ENCODE measurements at regions not wholly inside any gene's neighbourhood (a gene's known extent, or its start where the extent isn't known, plus 50 kb on each side); places are given as distances from the start of the nearest gene placed in this dataset.
"Not testable (repeated sequence)": the region's sequence is repeated elsewhere in the genome, so short reads cannot be mapped to it uniquely, and the experiment has no call there.

DNA sequence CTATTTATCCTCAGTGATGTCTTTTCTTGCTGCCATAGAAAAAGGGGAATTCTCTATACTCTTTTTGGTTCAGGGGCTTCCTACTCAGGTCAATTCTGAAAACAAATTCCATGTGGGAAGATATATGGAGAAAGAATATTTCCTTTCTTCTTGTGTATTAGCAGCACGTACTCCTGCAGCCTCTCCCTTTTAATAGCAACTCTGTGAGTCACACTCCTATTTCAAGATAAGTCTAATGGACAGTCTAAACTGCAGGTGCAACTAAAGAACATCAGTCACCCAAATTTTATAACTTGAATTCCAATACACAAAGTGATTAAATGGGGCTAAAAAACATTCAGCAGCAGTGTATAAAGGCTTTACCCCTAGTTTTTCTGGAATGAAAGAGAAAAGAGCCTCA is 942.2 kb downstream of the CNTNAP5 start:
- DNase-seq (ENCODE audit: low read depth in 3 of 3, low spot score in 1 of 3), result no peak

DNA sequence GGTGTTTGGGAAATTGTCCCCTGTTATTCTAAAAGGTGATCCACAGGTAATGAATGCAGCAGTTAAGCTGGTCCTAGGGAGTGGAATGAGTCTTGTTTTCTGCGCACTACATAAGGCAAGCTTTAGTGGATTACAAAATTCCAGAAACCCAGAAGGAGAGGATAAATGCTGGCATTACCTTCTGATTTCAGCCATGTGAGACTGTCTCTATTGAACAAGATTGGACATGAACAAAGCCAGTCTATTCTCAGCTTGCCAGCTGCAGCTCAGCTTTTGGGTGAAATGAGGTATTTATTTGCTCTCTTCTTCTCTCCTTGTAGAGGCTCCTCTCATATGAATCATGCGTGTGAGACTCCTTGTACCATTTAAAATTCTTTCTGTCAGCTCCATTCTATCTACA is 944.9 kb downstream of the CNTNAP5 start:
- no peak for DNase-seq (ENCODE audit: low read depth in 3 of 3, low spot score in 1 of 3)

- no peak for DNase-seq (ENCODE audit: low read depth in 3 of 3, low spot score in 1 of 3)
These were observed 948.3 kb downstream of the CNTNAP5 start for GRCh38 chr2:124973396-124973795.

DNA sequence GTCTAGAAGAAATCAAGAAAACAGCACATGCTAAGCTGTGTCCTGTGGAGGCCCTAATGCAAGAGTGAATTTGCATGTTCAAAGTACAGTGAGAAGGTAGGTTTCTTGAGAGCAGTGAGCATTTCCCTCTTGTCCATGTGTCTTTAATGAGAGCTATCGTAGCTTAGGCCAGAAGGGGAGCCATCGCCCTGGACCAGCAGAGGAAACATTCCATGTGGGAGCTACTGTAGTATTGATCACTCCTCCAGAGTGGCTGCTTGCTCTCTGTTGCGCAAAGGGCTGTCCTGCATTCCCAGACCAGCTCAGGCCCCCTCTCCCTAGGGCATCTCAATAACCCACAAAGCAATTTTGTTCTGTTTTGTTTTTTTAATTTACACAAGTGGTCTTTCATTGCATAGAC is 950.1 kb downstream of the CNTNAP5 start:
- DNase-seq (ENCODE audit: low read depth in 3 of 3, low spot score in 1 of 3), result no peak

DNA sequence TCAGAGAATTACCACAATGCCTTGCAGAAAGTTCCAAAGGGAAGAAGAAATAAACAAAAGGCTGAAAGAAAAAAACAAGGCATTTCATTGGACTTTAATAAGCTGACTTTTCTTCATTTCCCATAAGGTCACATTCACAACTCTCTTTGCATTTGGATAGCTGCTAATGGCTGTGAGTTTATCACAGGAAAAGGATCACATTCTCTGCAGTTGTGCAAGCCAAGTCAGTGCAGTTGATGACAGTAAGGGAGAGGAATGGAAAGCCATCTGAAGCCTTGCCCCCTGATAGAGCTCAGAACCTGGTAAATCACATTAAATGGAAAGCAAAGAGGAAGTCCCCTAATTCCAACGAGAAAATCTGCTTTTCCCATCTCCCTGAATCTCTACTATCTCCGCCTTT is 950.6 kb downstream of the CNTNAP5 start:
- no peak for DNase-seq (ENCODE audit: low read depth in 3 of 3, low spot score in 1 of 3)

DNA sequence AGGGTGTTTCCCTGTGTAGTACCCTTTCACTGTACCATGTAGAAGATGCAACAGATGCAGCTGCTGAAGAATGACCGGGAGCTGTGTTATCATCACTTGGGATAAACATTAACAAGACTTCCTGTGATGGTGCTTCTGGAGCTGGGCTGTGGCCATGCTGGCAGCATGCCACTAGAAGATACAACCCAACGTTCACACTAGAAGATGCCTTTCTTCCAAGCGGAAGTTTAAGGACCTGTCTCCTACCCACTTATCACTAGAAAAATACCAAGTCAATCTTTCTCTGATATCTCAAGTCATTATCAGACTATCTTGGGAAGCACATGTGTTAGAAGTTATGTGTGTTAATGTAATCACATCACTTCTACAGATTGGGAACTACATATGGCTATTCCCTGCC is 953.5 kb downstream of the CNTNAP5 start:
- DNase-seq (ENCODE audit: low read depth in 3 of 3, low spot score in 1 of 3), result no peak

GRCh38 chr2:124983595-124983994 is 958.5 kb downstream of the CNTNAP5 start:
- no peak for DNase-seq (ENCODE audit: low read depth in 3 of 3, low spot score in 1 of 3)

DNA sequence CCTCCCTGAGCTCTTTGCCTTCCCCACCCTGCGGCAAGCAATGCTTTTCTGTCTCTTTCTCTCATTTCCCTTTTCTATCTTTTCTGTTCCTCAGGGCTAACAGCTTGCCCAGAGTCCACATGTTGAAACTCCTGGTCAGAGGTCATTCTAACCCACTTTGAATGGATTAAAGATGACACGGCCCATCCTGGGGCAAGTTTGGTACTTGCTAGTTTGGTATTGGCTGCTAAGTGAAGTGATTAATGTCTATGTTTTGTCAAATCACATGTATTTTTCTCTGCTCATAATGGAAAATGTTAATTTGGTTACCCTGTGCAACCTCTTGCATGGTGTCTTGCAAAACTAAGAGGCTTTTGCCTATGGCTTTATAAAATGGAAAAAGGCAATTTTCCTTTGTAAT is 960.2 kb downstream of the CNTNAP5 start:
- no peak for DNase-seq (ENCODE audit: low read depth in 3 of 3, low spot score in 1 of 3)

- no peak for DNase-seq (ENCODE audit: low read depth in 3 of 3, low spot score in 1 of 3)
These were observed 961.0 kb downstream of the CNTNAP5 start for GRCh38 chr2:124986136-124986535.

DNA sequence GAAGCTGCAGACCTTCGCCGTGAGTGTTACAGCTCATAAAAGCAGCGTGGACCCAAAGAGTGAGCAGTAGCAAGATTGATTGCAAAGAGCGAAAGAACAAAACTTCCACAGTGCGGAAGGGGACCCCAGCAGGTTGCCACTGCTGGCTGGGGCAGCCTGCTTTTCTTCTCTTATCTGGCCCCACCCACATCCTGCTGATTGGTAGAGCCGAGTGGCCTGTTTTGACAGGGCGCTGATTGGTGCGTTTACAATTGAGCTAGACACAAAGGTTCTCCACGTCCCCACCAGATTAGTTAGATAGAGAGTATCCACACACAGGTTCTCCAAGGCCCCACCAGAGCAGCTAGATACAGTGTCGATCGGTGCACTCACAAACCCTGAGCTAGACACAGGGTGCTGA is 961.8 kb downstream of the CNTNAP5 start:
- not testable (repeated sequence) for DNase-seq (ENCODE audit: low read depth in 3 of 3, low spot score in 1 of 3)

DNA sequence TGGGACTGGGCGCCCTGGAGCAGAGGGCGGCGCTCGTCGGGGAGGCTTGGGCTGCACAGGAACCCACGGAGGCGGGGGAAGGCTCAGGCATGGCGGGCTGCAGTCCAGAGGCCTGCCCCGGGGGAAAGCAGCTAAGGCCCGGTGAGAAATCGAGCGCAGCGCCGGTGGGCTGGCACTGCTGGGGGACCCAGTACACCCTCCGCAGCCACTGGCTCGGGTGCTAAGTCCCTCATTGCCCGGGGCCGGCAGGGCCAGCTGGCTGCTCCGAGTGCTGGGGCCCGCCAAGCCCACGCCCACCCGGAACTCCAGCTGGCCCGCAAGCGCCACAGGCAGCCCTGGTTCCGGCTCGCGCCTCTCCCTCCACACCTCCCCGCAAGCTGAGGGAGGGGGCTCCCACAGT is 962.3 kb downstream of the CNTNAP5 start:
- not testable (repeated sequence) for DNase-seq (ENCODE audit: low read depth in 3 of 3, low spot score in 1 of 3)

DNA sequence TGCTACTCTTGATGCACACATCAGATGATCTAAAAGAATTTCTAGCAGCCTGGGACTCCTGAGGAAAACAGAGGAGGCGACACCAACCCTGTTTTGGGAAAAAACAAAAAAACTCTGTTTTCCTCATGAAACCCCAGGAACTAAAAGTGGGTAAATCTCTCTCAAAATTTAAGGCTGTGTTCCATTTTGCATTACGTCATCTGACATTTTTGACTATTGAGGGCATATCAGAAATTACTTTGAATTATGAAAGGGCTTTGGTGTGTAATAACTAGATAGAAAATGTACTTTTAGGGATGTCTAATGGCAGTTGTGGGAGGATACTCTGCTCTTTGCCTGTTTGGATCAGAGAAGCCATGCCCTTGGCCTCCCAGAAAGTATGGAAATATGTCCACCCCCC is 963.0 kb downstream of the CNTNAP5 start:
- DNase-seq (ENCODE audit: low read depth in 3 of 3, low spot score in 1 of 3), result no peak

DNA sequence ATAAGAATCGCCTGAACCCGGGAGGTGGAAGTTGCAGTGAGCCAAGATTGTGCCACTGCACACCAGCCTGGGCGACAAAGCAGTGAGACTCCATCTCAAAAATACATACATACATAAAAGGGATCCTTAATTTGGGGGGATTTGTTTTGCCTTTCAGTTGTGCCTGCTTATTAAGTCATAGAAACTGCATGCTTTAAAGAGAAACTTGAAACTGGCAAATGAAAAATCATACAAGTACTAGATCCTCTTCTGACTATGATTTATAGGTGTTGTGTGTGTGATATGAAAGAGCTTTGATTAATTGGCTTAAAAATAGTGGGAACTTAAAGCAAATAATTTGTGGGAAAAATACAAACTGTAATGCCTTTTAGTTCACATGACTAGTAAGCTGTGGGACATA is 963.7 kb downstream of the CNTNAP5 start:
- DNase-seq (ENCODE audit: low read depth in 3 of 3, low spot score in 1 of 3), result no peak

DNA sequence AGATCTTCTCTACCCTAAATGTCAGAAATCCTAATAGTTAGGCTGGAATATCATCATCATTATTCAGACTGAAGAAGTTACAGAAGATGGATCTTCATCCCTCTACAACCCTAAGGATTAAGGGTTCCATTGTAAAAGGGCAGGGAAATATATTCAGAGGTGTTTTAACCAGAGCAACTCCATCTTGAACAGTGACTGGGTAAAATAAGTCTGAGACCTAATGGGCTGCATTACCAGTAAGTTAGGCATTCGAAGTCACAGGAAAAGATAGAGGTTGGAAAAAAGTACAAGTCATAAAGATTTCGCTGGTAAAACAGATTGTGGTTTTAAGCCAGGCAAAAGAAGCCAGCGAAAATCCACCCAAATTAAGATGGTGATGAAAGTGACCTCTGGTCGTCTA is 968.7 kb downstream of the CNTNAP5 start:
- no peak for DNase-seq (ENCODE audit: low read depth in 3 of 3, low spot score in 1 of 3)

GRCh38 chr2:124995185-124995912 is 970.3 kb downstream of the CNTNAP5 start:
- no peak for DNase-seq (ENCODE audit: low read depth in 3 of 3, low spot score in 1 of 3)

DNA sequence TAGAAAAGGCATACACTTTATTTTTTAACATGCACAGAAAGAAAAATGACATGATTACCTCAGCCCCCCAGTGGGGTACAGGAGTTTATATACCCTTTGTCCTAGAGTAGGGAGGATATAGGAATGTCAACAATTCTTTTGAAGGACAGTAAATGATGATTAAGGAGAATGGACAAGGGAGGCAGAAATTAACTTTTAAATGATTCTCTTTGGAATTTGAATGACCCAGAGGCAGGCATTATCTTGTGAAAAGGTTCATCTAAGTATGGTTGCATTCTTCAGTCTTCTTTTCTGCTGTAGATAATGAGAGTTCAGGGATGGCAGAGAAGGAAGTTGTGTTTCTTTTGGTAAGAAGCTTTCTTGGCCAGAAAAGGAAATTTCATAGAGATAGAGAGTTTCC is 971.3 kb downstream of the CNTNAP5 start:
- DNase-seq (ENCODE audit: low read depth in 3 of 3, low spot score in 1 of 3), result no peak

DNA sequence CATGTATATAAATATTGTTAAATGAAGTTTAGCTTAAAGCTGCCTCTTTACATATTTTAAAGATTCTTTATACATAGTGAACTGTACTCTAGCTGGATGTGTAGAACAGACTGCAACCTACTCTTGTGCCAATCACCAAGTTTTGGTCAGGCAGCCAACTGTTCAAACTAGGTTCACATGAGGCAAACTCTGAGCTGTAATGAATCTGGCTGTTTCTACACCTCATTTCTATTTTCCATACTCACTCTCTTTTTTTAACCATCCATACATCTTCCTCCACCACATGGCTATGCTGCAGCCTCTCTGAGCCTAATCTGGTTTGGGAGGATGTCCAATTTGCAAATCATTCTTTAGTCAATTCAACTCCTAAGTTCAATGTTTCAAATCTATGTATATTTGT is 974.8 kb downstream of the CNTNAP5 start:
- DNase-seq (ENCODE audit: low read depth in 3 of 3, low spot score in 1 of 3), result no peak

DNA sequence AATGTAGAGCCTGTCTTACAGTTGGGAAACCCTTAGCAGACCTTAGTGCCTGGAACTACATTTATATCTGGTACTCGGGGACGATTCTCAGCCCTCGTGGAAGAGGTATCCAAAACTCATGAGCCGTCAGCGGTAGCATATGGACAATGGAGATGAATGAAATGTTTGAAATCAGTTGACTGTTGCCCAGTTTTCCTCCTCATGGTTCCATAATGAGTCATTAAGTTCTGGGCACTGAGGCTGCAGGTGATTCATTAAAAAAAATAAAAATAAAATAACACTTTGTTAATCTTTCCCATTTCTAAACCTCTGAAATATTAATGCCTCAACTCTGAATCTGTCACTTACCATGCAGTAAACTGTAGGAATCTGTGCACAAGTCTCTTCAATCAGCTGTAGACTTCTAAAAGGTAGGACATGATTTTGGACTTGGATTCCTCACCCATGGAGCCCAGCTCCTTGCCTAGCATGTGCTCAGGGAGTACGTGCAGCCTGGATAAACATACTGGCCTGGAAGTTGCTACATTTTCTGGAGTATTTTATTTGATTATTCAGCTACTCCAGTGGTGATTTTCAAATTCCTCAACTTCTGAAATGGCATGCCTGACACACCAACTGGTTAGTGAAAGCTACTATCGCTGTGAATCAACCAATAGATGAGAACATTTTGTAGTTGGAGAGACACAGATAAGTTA is 979.2 kb downstream of the CNTNAP5 start:
- no peak for DNase-seq (ENCODE audit: low read depth in 3 of 3, low spot score in 1 of 3)

DNA sequence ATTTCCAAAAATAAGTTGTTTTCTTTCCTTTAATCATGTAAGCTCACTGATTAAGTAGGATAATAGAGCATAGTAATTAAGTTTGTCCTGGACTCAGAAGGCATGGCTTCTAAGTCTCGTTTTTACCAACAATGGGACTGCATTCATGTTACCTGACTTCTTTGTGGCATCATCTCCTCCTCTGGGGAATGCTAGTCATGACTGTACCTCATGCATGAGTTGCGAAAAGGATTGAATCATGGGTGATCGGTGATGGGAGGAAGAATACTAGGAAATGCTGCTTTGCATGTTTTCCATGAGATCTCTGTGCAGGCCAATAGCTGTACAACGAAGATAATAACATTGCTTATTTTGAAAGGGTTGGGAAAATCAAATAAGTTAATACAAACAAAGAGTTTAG is 981.6 kb downstream of the CNTNAP5 start:
- DNase-seq (ENCODE audit: low read depth in 3 of 3, low spot score in 1 of 3), result no peak

- not testable (repeated sequence) for DNase-seq (ENCODE audit: low read depth in 3 of 3, low spot score in 1 of 3)
These were observed 1003.6 kb downstream of the CNTNAP5 start for GRCh38 chr2:125028721-125029120.

- DNase-seq (ENCODE audit: low read depth in 3 of 3, low spot score in 1 of 3), result no peak
These were observed 1008.8 kb downstream of the CNTNAP5 start for GRCh38 chr2:125033871-125034270.

GRCh38 chr2:125037135-125037653 is 1012.1 kb downstream of the CNTNAP5 start:
- no peak for DNase-seq (ENCODE audit: low read depth in 3 of 3, low spot score in 1 of 3)

DNA sequence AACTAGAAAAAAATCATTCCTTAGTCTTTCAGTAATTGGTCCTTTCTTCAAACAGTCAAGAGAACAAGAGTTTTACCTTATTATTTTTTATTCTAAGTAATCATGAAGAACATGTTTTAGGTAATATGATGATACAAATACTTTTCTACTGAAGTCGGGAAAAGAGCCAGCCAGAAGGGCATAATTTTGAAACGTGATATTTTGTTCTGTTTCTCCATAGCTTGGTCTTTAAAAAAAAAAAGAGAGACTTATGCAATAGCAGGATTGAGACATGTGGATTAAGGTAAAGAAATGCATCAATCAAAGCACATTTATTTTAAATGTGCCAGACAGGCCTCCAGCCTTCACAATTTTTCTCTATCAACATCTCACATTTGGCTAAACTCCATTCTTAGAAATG is 1016.8 kb downstream of the CNTNAP5 start:
- DNase-seq (ENCODE audit: low read depth in 3 of 3, low spot score in 1 of 3), result no peak
